GM19455 (cell line): ENCODE measurements at regions not wholly inside any gene's neighbourhood (a gene's known extent, or its start where the extent isn't known, plus 50 kb on each side); places are given as distances from the start of the nearest gene placed in this dataset.

Source experiments
- ATAC-seq: cut with Tn5 transposase; IDR thresholded peaks from one replicate; pipeline ENCODE4 v1.9.1; 2021; ENCODE audit not compliant: unreplicated experiment

DNA sequence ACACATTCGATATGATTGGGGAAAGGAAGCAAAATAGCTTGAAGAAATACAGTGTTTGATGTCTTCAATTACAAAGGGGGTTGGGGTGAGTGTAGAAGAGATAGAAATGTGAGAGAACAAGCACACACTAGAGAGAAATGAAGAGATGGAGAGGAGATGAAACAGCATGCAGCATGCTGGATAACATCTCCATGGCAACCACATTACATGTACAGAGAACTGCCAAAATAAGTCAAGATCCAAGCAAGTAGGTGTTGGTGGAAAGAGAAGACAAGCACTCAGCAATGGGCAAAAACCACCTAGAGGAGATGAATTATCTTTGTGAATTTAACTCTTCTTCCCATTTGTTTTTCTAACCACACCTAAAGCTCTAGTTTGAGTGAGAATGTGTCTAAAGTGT, 289.8 kb downstream of the GRIN2B start:
- no peak for ATAC-seq

DNA sequence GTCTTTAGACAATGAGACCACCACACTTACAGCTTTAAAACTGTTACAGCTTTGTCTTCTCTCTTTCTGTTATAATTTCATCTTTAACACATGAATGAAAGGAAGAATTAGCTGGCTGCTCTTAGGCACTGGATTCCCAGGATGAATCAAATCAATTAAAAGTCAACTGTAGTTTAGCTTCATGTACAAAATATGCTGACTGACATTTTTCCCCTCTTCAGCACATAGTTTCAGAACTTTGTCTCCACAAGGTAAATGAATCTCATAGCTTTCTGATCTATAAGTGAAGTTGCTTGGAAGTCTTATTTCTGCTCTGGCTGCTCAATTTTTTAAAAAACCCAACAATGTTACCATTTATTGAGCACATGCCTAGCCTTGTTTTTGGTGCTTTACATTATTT, 293.8 kb downstream of the GRIN2B start:
- ATAC-seq = no peak

DNA sequence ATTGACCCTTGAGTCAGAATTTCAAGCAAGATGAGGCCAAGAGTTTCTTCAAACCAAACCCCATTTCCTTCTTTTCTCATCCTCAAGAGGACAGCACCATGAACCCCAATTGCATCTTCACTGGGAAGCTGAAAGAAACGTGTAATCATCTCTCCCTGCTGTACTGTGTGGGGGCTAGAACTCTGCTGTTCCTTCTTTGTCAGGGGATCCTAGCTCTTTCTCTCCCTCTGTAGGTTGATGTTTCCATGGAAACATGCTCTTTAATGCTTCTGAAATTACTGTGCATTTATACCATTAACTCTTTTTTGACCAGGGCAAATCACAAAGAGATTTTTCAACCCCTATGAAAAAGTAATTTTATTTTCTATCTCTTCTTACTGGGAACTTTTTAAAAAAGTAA, 295.1 kb downstream of the GRIN2B start:
- ATAC-seq = no peak

DNA sequence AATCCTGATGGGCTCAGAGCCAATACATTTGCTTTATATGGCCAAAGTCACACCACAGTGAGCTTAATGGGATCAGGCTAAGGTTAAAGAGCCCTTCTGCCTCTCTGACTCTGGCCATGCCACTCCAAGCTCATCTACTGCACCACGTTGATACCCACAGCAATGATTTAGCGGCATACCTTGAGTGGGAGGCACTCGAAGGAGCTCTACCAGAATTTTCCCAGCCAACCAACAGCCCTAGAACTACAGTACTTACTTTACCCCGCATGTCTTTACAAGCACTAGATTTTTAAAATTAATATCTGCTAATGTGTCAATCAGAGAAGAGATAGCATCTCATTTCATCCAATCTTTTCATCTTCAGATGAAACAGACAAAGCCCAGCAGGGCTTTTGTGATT, 300.5 kb downstream of the GRIN2B start:
- no peak for ATAC-seq

DNA sequence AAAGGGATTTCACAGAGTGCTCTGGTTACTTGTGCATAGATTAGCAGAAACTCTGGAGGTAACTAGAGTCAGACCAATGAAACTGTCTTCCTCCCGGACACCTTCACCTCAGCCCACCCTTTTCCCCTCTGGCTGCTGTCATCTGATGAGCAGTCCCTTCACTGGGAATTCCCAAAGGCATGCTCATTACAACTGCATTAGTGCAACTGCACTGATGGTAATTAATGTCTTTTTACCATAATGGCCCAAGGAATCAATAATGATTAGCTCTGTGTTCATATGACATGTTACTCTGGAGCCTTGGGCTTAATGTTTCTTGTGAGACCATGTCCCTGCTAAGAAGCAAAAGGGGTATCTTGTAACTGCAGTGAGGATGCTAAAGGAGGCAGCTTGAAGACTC, 304.5 kb downstream of the GRIN2B start:
- ATAC-seq = no peak

DNA sequence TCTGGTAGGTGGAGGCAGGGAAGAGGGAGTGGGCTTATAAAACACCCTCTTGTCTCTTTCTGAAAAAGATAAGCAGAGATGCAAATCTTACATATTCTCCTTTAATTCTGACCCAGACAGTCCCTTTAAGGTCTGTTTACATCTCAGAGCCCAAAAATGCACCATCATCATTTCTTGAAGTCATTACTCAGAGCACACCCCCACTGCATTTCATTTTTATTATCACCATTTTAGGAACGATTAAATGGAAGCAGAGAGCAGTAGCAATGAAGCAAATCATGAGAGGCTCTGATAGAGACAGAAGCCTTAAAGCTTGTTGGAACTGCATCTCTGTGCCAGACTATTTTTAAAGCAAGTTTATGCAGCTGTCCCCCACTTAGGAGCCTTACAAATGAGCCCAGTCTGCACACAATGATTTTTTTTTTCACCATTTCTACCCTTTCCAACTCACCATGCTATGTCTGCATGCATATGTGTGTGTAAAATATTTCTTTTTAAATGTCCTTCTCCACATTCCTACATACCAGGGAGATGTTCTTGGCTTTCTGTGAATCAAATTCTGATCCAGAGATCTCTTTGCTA, 311.0 kb downstream of the GRIN2B start:
- ATAC-seq = no peak

DNA sequence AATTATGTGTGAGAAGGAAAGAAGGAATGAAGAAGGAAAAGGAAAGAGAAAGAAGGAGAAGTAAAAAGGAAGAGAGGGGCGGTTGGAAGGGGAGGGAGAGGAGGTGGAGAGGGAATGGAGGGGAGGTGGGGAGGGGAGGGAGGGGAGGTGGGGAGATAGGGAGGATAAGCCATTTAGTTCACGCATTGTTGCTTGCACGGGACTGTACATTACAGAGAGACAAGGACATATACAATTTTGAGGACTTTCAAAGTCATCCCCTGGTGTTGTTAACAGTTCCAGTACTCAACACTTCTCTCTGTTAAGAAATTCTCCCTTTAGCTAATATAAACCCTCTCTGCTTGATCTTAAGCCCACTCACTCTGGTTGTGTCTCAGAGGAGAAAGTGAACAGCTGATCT, 312.5 kb downstream of the GRIN2B start:
- no peak for ATAC-seq

DNA sequence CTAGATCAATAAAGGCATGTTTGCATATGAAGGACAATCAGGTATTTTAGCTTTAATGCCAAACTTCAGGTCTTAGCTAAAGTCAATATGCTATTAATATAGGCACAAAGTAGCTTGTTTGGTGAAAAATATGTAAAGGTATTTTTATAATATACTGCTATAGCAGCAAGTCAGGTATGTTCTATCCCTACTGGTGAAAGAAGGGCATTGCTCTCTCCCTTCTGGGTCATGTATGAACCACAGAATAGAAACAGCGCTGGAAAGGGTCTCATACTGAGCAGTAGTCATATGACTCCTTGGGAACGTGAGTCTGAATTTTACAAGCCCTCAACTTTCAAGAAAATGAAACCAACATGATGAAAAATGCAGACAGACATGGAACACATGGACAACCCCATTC, 314.6 kb downstream of the GRIN2B start:
- ATAC-seq = no peak

DNA sequence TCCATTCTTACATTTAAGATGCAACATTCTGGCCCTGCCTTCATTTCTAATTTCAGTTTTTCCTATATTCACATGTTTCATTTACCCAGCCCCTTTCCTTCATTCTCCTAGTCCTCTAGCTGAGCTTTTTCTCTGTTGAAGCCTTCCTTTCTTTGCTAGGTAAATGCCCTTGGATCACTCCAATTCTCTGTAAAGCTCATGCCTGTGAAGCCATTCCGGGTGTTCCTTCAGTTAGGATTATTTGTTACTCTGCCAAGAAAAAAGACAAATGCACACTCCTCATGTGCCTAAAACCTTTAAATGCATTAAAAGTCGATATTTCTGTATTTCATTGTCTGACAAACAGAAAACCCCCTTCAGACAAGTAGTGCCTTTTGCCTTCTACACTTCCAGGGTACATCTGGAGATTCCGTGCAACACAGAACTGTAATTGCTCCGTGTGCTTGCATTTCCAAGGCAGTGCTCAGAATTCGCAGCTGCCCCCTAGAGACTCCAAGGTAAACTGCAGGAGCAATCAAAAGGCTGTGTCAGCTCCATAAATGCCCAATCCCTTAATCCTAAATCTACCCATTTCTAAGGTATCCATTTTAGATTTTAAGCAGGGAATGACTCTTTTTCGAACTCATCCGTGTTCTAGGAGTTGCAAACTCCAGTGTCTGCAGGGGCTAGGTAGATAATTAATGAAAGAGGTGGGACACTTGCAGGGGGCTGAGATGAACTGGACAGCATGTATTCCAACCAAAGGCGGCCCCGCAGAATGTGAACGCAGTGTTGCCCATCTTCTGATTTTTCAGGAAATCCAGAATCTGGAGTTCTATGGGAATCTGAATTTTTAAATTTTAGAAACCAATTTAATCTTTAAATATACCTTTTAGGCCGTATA, 320.2 kb downstream of the GRIN2B start:
- peak; percentile 88 for ATAC-seq

DNA sequence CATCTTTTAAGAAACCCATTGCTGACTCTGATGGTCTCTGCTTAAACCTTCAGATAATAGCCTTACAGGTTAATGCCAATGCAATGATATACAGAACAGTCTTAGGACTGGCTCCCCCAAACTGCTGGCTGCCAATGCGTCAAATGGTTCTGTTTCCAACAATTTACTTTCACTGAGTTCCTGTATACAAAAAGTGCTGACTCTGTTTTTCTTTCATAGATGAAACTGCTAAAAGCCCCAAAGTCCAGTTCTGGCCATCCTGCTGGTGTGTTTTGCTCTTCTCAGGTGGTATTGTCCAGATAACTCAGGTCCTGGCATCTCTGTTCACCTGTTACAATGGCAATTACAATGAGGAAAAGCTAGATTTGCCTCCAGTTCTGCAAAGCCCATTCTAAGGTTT, 326.9 kb downstream of the GRIN2B start:
- ATAC-seq = no peak

DNA sequence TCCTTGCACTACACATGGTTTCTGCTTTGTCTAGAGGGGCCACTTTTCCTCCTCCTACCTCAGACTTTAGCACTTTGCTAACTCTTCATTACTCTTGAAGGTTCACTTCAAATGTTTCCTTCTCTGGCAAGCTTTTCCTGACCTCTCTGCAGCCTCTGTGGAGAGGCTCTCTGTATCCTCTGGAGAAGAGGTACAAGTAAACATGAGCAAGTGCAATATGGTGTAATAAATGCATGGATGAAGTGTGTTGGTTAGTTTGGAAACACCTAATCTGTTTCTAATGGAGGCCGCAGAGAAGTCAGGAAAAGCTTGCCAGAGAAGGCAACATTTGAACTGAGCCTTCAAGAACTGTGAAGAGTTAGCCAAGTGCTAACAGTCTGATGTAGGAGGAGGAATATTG, 329.3 kb downstream of the GRIN2B start:
- no peak for ATAC-seq

DNA sequence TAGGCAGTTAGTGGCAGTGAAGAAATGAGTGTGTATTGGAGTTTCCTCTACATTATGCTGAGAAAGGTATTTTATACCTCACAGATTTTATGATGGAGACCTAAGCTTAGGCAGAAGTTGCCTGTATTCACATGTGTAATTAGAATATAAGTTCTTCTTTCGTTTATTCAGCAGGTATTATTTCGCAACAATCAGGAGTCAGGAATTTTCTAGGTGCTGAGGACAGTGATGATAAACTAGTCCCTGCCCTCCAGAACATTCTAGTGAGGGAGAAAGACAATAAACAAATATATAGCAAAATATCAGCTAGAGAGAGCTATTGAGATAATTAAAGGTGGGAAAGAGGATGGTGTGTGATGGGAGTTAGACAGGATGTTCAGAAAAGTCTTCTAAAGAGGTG, 345.7 kb downstream of the GRIN2B start:
- no peak for ATAC-seq

DNA sequence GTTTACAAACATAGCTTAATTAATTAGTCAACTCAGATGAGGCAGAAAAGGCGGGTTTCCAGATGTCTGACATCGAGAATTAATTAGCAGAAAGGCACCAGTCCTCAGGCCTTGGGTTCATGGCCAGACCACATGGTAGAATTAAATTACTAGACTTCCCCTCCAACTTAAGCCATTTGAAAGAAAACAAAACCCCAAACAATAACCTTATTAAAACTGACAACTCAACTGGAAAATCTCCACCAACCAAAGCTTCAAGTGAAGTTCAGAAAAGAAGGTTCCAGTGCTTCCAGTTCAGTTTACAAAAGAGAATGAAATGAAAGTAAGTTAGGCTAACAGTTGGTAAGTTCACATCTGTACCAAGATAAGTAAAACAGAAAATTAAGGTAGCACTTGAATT, 349.5 kb downstream of the GRIN2B start:
- no peak for ATAC-seq

DNA sequence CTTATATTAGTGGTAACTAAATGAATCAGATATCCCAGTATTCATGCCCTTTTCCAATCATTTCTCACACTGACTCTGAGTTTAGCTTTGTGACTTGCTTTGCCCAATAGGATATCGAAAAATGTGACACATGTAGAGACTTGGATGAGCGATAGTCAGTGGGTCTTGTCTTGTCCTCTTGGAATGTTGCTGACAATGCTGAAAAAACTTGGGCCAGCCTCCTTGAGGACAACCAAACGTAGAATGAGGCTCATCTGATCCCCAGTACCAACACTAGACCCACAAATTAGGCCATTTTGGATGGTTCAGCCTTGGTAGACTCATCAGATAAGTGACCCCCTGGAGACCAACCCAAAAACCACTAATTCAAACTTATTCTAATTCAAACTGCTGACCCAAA, 351.0 kb downstream of the GRIN2B start:
- no peak for ATAC-seq

DNA sequence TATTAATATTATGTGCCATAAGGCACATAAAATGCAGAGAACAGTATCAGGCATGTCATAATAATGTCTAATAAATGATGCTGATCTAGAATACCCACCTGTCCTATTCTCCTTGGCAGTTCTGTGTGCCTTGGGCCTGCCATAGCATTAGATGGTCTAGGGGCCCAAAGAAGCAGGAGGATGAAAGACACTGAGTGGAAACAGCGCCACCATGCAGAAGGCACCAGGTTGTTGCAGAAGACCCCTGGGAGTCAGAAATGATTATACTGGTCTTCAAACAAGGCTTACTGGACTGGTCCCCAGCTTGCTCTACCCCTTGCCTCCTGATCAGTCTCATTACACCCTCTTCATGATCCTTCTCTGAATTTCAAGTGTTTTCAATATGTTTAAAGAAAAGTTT, 353.3 kb downstream of the GRIN2B start:
- ATAC-seq = no peak

DNA sequence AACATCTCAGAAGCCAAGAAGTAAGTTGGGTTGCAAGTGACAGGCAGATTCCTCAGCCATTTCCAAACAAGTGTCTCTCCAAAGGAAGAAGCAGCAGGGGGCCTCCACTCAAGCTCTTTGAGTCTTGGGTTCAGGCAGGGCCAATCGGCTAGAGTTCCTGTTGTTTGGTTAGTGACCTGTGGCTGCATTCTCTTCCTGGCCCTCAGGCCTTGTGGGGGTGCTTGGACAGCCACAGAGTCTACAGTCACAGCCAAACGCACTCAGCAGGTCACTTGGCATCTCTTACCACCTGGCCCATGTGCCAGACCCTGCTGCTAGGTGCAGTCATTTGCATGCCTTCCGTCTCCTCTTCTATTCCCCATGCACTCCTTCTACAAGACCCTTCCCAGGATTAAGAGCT, 353.9 kb downstream of the GRIN2B start:
- no peak for ATAC-seq

DNA sequence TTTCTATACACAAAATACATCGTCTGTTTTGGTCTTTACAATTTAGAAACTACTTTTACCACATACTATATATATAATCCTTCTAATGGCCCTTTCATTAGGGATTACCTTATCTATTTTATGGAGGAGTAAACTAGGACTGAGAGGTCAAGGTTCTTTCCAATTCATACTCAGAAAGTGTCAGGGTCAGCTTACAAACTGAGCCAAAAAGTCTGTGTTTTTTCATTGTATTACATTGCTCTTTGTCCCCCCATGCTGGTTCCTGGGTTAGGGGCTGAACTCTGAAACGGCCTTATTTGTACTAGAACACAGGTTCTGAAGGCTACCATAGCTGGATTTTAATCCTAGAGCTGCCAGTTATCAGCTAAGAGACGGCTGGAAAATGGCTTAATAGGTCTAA, 368.1 kb downstream of the GRIN2B start:
- no peak for ATAC-seq

DNA sequence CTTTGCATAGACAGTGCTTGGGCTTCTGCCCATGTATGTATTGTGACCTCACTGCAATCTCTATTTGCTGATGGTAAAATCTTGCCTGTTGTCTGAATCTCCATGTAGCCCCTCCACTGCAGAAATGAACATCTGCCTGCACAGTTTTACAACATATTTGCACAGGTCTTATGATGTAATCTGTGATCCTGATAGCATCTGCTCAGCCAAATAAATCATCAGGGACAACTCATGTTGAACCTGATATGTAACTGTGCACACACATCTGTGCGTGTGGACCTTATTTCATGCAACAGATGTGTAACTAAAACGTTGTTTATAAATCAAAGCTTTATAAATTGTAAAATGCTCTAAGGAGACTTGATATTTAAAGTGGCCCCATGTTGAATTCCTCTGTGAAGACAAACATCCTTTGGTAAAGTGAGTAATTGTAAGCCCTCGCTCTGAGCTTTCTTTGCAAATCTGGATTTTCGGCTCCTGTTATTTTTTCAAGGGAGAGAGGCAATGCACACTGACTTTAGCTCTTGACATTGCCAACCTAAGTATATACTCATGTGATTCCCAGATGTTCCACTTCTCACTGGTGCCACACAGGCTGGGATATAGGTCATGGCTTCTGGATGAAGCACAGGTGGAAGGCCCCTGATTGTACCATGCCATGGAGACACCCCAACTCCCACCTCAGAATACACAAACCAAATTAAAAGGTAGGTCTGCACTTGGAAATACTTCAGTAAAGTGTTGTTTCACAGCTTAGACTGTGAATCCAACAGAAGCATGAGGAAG, 371.3 kb downstream of the GRIN2B start:
- no peak for ATAC-seq

DNA sequence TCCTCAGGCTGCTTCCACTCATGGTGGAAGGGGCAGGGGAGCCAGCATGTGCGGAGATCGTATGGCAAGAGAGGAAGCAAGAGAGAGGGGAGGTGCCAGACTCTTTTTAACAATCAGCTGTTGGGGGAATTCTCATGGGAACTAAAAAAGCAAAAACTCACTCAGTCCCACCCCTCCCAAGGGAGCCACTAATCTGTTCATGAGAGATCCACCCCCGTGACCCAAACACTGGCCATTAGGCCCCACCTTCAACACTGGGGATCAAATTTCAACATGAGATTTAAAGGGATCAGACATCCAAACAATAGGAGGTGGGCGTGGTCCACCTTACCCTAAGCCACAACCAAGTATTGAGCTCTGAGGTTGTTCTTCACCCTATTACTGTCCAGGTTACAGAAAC, 375.1 kb downstream of the GRIN2B start:
- ATAC-seq = no peak

DNA sequence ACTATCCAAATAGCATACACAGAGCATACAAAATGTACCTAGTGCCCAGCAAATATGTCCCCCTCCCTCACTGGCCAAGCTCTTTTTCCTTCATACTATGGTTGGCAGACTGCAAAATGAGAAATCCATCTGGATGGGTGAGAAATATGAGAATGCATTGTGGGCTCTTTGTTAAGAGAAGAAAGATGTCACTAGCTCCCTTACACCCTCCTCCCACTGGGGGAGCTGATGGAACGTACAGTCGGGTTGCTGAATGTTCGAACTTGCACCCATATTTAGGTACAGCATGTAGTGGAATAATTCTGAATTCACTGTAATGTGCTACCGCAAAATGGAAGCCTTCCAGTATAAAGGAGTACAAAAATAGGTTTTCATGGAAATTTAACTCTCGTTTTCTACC, 377.4 kb downstream of the GRIN2B start:
- no peak for ATAC-seq

DNA sequence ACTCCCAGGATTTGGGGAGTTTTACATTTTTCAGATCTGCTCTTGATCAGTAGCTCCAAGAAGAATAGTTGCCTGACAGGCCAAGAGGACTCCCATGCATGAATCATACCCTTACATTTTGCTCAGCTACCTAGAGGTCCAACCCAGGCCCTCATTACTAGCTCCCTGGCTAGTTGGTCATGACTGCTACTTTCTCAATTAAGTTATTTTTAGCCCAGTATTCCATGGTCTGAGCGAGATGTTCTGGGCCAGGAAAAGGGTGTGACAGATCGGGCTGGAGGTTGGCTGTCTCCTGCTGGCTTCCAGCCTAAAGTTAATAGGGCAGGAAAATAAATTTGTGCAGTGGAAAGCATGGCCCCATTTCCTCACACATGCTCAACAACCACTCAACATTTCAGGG, 379.2 kb downstream of the GRIN2B start:
- no peak for ATAC-seq

DNA sequence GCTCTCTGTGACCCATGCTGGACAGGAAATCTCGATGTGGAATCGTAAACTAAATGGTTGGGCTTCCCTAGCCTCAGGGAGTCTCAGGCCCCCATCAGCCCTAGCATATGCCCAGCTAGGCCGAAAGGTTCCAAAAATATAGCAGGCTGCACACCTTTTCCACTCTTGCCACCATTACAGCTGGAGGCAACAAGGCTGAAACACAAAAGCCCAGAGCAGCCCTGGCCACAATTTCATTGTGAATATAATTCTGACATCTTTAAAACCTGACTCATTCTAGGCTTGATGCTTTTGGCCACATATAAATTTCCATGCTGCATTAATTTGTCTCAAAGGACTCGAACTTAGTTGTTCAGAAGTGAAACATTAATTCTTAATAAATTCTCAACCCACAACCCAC, 382.2 kb downstream of the GRIN2B start:
- no peak for ATAC-seq
